ENCODE measurements at regions not wholly inside any gene's neighbourhood (a gene's known extent, or its start where the extent isn't known, plus 50 kb on each side); places are given as distances from the start of the nearest gene placed in this dataset.

DNA sequence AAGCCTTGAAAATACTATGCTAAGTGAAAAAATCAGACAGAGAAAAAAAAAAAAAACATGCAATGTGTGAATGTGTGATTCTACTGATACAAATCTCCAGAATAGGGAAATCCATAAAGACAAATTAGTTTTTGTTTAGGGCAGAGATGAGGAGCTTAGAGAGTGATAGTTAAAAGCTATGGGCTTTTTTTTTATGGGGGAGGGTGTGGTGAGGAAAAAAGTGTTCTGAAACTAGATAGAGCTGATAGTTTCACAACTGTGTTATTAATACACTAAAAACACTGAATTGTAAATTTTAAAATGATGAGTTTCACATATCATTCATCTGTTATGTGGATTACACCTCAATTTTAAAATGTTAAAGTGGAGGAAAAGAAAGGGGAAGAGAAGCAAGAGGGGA, 228.3 kb upstream of the ZNF462 start:
- Histone ChIP-seq H3K4me3 (no peak overlapping the region), H3K4me2 (ENCODE audit: unreplicated experiment) (no peak overlapping the region), H4K20me1 (ENCODE audit: insufficient read depth) (no peaks in the 10 kb centered on the region), H3K9ac (no peak overlapping the region), H3K79me2 (ENCODE audit: insufficient read depth) (no peaks in the 10 kb centered on the region), H3K36me3 (ENCODE audit: low read depth) (no peaks in the 10 kb centered on the region), H3K27ac (no peak overlapping the region), H2AFZ (no peak overlapping the region), H3K9me2 (ENCODE audit: insufficient read depth) (no peaks in the 10 kb centered on the region), H3K27me3 (replicated peaks; ENCODE audit: insufficient read depth) (no peaks in the 10 kb centered on the region), H3K9me3 (ENCODE audit: low read depth) (no peaks in the 10 kb centered on the region), H3K4me1 (ENCODE audit: insufficient read depth) (no peaks in the 10 kb centered on the region), H3F3A (ENCODE audit: insufficient read depth) (no peaks in the 10 kb centered on the region)
- no peak for TF ChIP-seq EZH2 (IDR thresholded peaks at IDR 0.05; ENCODE audit: insufficient read depth, poor library complexity, severe bottlenecking)
- no peak for TF ChIP-seq EZH2phosphoT487 (IDR thresholded peaks at IDR 0.05; ENCODE audit: insufficient read depth, low read depth)
- in situ Hi-C loops (cut with MboI) = no loop called here
- DNase-seq = no peak

DNA sequence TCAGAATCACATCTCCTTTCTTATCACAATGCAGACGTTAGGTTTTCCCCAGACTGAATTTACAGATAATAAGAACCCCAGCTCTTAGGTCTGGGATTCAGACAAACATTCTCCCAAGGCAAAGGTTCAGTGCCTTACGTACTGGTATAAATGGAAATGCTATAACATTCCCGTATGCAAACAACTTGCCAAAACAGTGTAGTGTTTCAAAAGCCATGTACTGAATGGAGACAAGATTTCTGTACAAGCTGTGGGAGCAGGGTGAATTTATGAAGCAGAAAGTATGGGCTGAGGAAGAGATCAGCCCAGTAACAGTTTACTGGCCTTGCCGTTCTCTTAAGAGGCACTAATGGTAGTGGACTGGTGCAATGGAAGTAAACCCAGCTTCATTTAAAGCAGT, 225.5 kb upstream of the ZNF462 start:
- in situ Hi-C loops (cut with MboI) = no loop called here
- DNase-seq = no peak

DNA sequence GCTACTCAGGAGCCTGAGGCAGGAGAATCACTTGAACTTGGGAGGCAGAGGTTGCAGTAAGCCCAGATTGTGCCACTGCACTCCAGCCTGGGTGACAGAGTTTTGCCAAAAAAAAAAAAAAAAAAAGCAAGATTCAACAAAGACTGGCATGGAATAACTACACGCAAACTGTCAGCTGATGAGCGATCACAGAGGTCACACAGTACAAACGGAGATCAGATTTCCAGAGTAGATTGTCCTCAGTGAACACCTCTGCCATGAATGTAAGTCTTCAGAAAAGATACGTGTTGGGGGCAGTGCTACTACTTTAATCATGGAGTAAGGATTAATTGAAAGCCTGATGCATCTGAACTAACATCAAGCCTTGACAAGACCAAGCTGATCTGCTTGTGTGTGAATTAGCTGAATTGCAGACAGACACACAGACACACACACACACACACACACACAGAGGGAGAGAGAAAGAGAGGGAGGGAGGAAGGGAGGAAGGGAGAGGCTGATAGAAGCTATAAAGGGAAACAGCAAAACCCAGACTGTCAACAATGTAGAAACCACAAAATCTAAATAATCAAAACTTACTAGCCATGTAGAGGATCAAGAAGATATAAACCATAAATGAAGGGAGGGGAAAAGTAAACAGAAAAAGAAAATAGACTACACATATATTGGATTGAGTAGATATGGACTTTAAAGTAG, 222.9 kb upstream of the ZNF462 start:
- Histone ChIP-seq H2AFZ (no peak overlapping the region), H3K9me3 (ENCODE audit: low read depth) (no peaks in the 10 kb centered on the region), H4K20me1 (ENCODE audit: insufficient read depth) (no peaks in the 10 kb centered on the region), H3F3A (ENCODE audit: insufficient read depth) (no peaks in the 10 kb centered on the region), H3K36me3 (ENCODE audit: low read depth) (no peaks in the 10 kb centered on the region), H3K27ac (no peak overlapping the region), H3K4me3 (no peak overlapping the region), H3K9ac (no peak overlapping the region), H3K4me1 (ENCODE audit: insufficient read depth) (no peaks in the 10 kb centered on the region), H3K4me2 (ENCODE audit: unreplicated experiment) (no peak overlapping the region), H3K79me2 (ENCODE audit: insufficient read depth) (no peaks in the 10 kb centered on the region), H3K27me3 (replicated peaks; ENCODE audit: insufficient read depth) (no peaks in the 10 kb centered on the region), H3K9me2 (ENCODE audit: insufficient read depth) (no peaks in the 10 kb centered on the region)
- no peak for DNase-seq
- in situ Hi-C loops (cut with MboI) = no loop called here
- WGBS, 2 experiments (ENCODE audit: low coverage in 1 of 2, low lambda C conversion rate in 2 of 2, missing lambda C conversion rate in 2 of 2) = 51 to 53% methylated on average over 4 of the region's 4 CpGs
- TF ChIP-seq EZH2phosphoT487 (IDR thresholded peaks at IDR 0.05; ENCODE audit: insufficient read depth, low read depth) = no peak
- no peak for TF ChIP-seq EZH2 (IDR thresholded peaks at IDR 0.05; ENCODE audit: insufficient read depth, poor library complexity, severe bottlenecking)

More for the DNA sequence above, 225.5 kb upstream of the ZNF462 start:
- TF ChIP-seq EZH2phosphoT487 (IDR thresholded peaks at IDR 0.05; ENCODE audit: insufficient read depth, low read depth) (no peak), EZH2 (IDR thresholded peaks at IDR 0.05; ENCODE audit: insufficient read depth, poor library complexity, severe bottlenecking) (no peak)
- Histone ChIP-seq H3K27ac (no peak overlapping the region), H3K9me2 (ENCODE audit: insufficient read depth) (no peaks in the 10 kb centered on the region), H3K79me2 (ENCODE audit: insufficient read depth) (no peaks in the 10 kb centered on the region), H3K36me3 (ENCODE audit: low read depth) (no peaks in the 10 kb centered on the region), H3K27me3 (replicated peaks; ENCODE audit: insufficient read depth) (no peaks in the 10 kb centered on the region), H3K9ac (no peak overlapping the region), H3K4me1 (ENCODE audit: insufficient read depth) (no peaks in the 10 kb centered on the region), H4K20me1 (ENCODE audit: insufficient read depth) (no peaks in the 10 kb centered on the region), H3F3A (ENCODE audit: insufficient read depth) (no peaks in the 10 kb centered on the region), H3K9me3 (ENCODE audit: low read depth) (no peaks in the 10 kb centered on the region), H3K4me2 (ENCODE audit: unreplicated experiment) (no peak overlapping the region), H2AFZ (no peak overlapping the region), H3K4me3 (no peak overlapping the region)
- WGBS, 2 experiments (ENCODE audit: low coverage in 1 of 2, low lambda C conversion rate in 2 of 2, missing lambda C conversion rate in 2 of 2) = 6 to 8% methylated on average over 4 of the region's 4 CpGs

DNA sequence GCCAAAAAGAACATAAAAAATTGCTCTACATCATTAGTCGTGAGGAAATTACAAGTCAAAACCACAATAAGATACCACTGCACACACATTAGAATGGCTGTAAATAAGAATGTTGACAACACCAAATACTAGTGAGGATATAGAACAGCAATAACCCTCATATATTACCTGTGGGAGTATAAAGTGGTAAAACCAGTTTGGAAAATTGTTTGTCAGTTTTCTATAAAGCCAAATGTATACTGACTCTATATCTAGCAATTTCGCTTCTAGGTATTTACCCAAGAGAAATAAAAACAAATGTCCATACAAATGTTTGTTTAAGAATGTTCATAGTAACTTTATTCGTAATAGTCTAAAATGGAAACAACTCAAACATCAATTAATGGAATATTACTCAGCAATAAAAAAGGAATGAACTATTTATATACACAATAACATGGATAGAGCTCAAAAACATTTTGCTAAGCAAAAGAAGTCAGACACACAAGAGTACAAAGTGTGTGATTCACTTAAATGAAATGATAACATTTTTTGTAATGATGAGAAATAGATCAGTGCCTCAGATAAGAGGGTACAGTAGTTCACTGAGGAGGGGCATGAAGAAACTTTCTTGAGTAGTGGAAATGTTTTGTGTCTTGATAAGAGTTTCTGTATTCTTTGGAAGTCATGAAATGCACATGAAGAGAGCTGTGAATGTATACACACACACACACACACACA, 219.6 kb upstream of the ZNF462 start:
- TF ChIP-seq EZH2phosphoT487 (IDR thresholded peaks at IDR 0.05; ENCODE audit: insufficient read depth, low read depth) (no peak), EZH2 (IDR thresholded peaks at IDR 0.05; ENCODE audit: insufficient read depth, poor library complexity, severe bottlenecking) (no peak)
- Histone ChIP-seq H3K36me3 (ENCODE audit: low read depth) (no peaks in the 10 kb centered on the region), H2AFZ (no peak overlapping the region), H3K4me3 (no peak overlapping the region), H4K20me1 (ENCODE audit: insufficient read depth) (no peaks in the 10 kb centered on the region), H3K9me2 (ENCODE audit: insufficient read depth) (no peaks in the 10 kb centered on the region), H3K79me2 (ENCODE audit: insufficient read depth) (no peaks in the 10 kb centered on the region), H3F3A (ENCODE audit: insufficient read depth) (no peaks in the 10 kb centered on the region), H3K9me3 (ENCODE audit: low read depth) (no peaks in the 10 kb centered on the region), H3K27me3 (replicated peaks; ENCODE audit: insufficient read depth) (no peaks in the 10 kb centered on the region), H3K9ac (no peak overlapping the region), H3K27ac (no peak overlapping the region), H3K4me2 (ENCODE audit: unreplicated experiment) (no peak overlapping the region), H3K4me1 (ENCODE audit: insufficient read depth) (no peaks in the 10 kb centered on the region)
- 50 to 52% methylated on average over 3 of the region's 3 CpGs for WGBS, 2 experiments (ENCODE audit: low coverage in 1 of 2, low lambda C conversion rate in 2 of 2, missing lambda C conversion rate in 2 of 2)
- DNase-seq = no peak
- in situ Hi-C loops (cut with MboI) = no loop called here
